OCI-LY7 (cell line): ENCODE measurements at regions not wholly inside any gene's neighbourhood (a gene's known extent, or its start where the extent isn't known, plus 50 kb on each side); places are given as distances from the start of the nearest gene placed in this dataset.

Experiments used
- BruUV-seq: library from RNA; stranded (reverse); fragments of 400-500 nt; replicated peaks from 2 replicates; lab custom pipeline; 2021; lab: Mats Ljungman, UMichigan
- CTCF ChIA-PET: fragments of 300-600 bp; sonication (Branson Sonifier 250); formaldehyde crosslinking; loops from one replicate; lab custom pipeline; 2022; ENCODE audit warnings: antibody characterized with exemption; ENCODE audit not compliant: unreplicated experiment; lab: Charles Lee
- POLR2A ChIA-PET: fragments of 300-600 bp; sonication (Branson Sonifier 250); formaldehyde crosslinking; loops from one replicate; lab custom pipeline; 2022; ENCODE audit warnings: antibody characterized with exemption; lab: Charles Lee
- DNase-seq: peaks from one replicate; pipeline ENCODE4 v3.0.0-alpha.2; 2015; ENCODE audit warnings: low spot score
- H2AFZ ChIP-seq: fragments of 200-600 bp; sonication (generic), shearing (Covaris generic); 2 replicates; pipeline ENCODE4 v1.6.1; 2014; ENCODE audit warnings: mild to moderate bottlenecking, antibody characterized with exemption, low read length, moderate library complexity
- H3K27ac ChIP-seq: fragments of 200-600 bp; sonication (generic); 2 replicates; pipeline ENCODE4 v1.5.1; 2014; ENCODE audit warnings: mixed run types, low read depth, mild to moderate bottlenecking, moderate library complexity, low read length, inconsistent platforms; ENCODE audit not compliant: poor library complexity, severe bottlenecking
- H3K36me3 ChIP-seq: fragments of 200-600 bp; sonication (generic); 2 replicates; pipeline ENCODE4 v1.6.1; 2014; ENCODE audit warnings: mild to moderate bottlenecking, antibody characterized with exemption, low read length, moderate library complexity, mixed read lengths; ENCODE audit not compliant: insufficient read depth
- H3K4me1 ChIP-seq: fragments of 200-600 bp; sonication (generic); 2 replicates; pipeline ENCODE4 v1.5.1; 2014; ENCODE audit warnings: mild to moderate bottlenecking, low read length; ENCODE audit not compliant: insufficient read depth, poor library complexity, severe bottlenecking
- H3K4me2 ChIP-seq: fragments of 200-600 bp; sonication (generic); 2 replicates; pipeline ENCODE4 v1.6.1; 2014; ENCODE audit warnings: mild to moderate bottlenecking, low read length
- H3K4me3 ChIP-seq: fragments of 200-600 bp; sonication (generic); 2 replicates; pipeline ENCODE4 v1.5.1; 2014; ENCODE audit warnings: mild to moderate bottlenecking, low read depth, low read length; ENCODE audit not compliant: poor library complexity, severe bottlenecking
- H3K79me2 ChIP-seq: fragments of 200-600 bp; sonication (generic); 2 replicates; pipeline ENCODE4 v1.6.1; 2016; ENCODE audit warnings: low read depth, mild to moderate bottlenecking, low read length, moderate library complexity, mixed read lengths; ENCODE audit not compliant: insufficient read depth
- H3K9me2 ChIP-seq: fragments of 200-600 bp; sonication (generic); 2 replicates; pipeline ENCODE4 v1.6.1; 2016; ENCODE audit warnings: mild to moderate bottlenecking, low read length, mixed read lengths; ENCODE audit not compliant: insufficient read depth
- H3K9me3 ChIP-seq: fragments of 200-600 bp; sonication (generic); 2 replicates; pipeline ENCODE4 v1.6.1; 2014; ENCODE audit warnings: mild to moderate bottlenecking, mixed run types, low read length, mixed read lengths
- H4K20me1 ChIP-seq: fragments of 200-600 bp; sonication (generic); 2 replicates; pipeline ENCODE4 v1.6.1; 2014; ENCODE audit warnings: mild to moderate bottlenecking, antibody characterized with exemption, low read length, moderate library complexity, mixed read lengths; ENCODE audit not compliant: insufficient read depth
- EZH2phosphoT487 ChIP-seq: fragments of 200-600 bp; sonication (generic); IDR thresholded peaks from 2 replicates; pipeline ENCODE4 v1.6.1; 2018; ENCODE audit warnings: low read depth, borderline replicate concordance, mild to moderate bottlenecking, mixed run types, antibody characterized with exemption, low read length, moderate library complexity, mixed read lengths
- intact Hi-C: fragments of 100-400 bp; cut with micrococcal nuclease; formaldehyde crosslinking; loops from one replicate; pipeline ENCODE4 v1.10.0; 2022; ENCODE audit not compliant: unreplicated experiment
- TF ChIP-seq, protein P1 (sequence below): fragments of 200-600 bp; sonication (generic); conservative IDR thresholded peaks from 2 replicates; pipeline ENCODE4 v1.5.1; 2014; ENCODE audit warnings: mild to moderate bottlenecking, antibody characterized with exemption, low read length, moderate library complexity, mixed read lengths

DNA sequence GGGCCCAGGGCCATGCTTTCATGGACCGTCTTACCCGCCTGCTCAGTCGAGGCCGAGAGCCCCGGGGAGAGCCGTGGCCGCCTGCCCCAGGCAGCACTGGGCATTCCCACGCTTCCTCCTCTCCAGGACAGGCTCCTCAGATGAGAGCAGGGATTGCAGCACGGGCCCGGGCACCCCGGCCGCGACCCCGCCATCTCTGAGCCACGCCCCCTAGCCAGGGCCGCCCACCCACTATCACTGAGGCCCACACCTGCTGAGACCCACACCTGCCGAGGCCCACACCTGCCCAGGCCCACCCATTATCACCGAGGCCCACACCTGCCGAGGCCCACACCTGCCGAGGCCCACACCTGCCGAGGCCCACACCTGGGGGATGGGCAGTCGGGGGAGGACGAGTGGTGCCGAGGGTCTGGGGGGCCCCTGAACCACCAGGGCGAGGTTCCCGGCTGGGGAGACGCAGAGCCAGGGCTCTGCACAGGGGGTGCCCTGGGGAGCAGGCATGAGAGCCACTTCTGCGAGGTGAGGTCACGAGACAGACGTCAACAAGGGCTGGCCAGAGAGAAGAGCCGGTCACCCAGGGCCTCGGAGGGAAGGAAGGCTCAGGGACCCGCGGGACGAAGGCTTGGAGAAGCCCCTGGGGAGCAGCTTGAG lies 235.6 kb downstream of the ERMARD start:
- peaks cover 17% of the 10 kb centered on the region for H3K4me1 ChIP-seq
- H3K27ac ChIP-seq: no peak overlapping the region
- CTCF ChIA-PET: no interaction called here
- POLR2A ChIA-PET: no interaction called here
- no peak overlapping the region for H3K4me3 ChIP-seq
- no peaks in the 10 kb centered on the region for H3K36me3 ChIP-seq
- no peaks in the 10 kb centered on the region for H3K79me2 ChIP-seq
- intact Hi-C loops: no loop called here
- no peak for DNase-seq
- H4K20me1 ChIP-seq: no peaks in the 10 kb centered on the region
- no peak overlapping the region for H2AFZ ChIP-seq
- no peaks in the 10 kb centered on the region for H3K9me2 ChIP-seq
- no TSS peak for BruUV-seq
- H3K4me2 ChIP-seq: no peak overlapping the region
- H3K9me3 ChIP-seq: no peaks in the 10 kb centered on the region
- TF ChIP-seq EZH2phosphoT487: no peak
- TF ChIP-seq, protein P1, sequence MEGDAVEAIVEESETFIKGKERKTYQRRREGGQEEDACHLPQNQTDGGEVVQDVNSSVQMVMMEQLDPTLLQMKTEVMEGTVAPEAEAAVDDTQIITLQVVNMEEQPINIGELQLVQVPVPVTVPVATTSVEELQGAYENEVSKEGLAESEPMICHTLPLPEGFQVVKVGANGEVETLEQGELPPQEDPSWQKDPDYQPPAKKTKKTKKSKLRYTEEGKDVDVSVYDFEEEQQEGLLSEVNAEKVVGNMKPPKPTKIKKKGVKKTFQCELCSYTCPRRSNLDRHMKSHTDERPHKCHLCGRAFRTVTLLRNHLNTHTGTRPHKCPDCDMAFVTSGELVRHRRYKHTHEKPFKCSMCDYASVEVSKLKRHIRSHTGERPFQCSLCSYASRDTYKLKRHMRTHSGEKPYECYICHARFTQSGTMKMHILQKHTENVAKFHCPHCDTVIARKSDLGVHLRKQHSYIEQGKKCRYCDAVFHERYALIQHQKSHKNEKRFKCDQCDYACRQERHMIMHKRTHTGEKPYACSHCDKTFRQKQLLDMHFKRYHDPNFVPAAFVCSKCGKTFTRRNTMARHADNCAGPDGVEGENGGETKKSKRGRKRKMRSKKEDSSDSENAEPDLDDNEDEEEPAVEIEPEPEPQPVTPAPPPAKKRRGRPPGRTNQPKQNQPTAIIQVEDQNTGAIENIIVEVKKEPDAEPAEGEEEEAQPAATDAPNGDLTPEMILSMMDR: no peak

DNA sequence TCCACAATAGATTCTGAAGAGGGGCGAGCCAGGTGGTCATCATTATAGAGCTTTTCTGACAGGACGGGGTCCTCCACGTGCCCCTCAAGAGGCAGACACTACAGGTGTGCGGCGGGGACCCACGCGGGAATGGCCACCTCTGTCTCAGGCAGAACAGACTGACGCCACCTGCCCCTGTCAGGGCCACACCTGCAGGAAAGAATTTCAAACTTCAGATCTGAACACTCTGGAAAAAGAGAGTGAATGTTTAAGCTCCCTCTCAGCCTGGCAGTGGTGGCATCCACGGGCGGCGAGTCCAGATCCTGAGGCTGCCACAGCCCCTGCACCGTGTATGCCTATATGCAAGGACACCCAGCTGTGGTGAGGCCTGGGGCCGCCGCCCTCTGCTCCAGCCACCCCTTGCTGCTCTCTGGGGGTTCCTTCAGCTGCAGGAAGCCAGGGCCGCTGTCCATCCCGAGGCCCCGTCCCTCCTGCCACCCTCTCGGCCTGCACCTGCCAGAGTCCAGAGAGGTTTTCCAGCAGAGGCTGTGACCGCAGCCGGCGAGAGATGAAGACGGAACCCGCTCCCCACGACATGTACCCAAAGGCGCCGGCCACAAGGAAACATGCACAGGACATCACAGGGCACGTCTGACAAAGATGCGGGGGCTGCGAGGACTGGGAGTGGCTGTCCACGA lies 234.9 kb downstream of the ERMARD start:
- Histone ChIP-seq H3K4me3 (no peak overlapping the region), H3K9me3 (no peaks in the 10 kb centered on the region), H3K9me2 (no peaks in the 10 kb centered on the region), H4K20me1 (no peaks in the 10 kb centered on the region), H3K36me3 (no peaks in the 10 kb centered on the region), H3K4me2 (no peak overlapping the region), H2AFZ (no peak overlapping the region), H3K27ac (no peak overlapping the region), H3K79me2 (no peaks in the 10 kb centered on the region), H3K4me1 (peaks cover 17% of the 10 kb centered on the region)
- no peak for DNase-seq
- POLR2A ChIA-PET: no interaction called here
- no TSS peak for BruUV-seq
- CTCF ChIA-PET: no interaction called here
- intact Hi-C loops: no loop called here
- TF ChIP-seq, protein P1: no peak
- TF ChIP-seq EZH2phosphoT487: no peak
